ENCODE measurements at regions not wholly inside any gene's neighbourhood (a gene's known extent, or its start where the extent isn't known, plus 50 kb on each side); places are given as distances from the start of the nearest gene placed in this dataset.

- no peak overlapping the region for H3K27ac ChIP-seq (ENCODE audit: insufficient read length, low read depth, low read length)
- no peak overlapping the region for H4K5ac ChIP-seq (ENCODE audit: insufficient read length, low read depth, low read length)
- H3K27ac Mint-ChIP-seq, result no peak overlapping the region
- no peak overlapping the region for H2BK20ac ChIP-seq (ENCODE audit: low read depth, low read length, poor library complexity, severe bottlenecking)
- no peak overlapping the region for H3K18ac ChIP-seq (ENCODE audit: insufficient read length, low read depth, low read length)
- H3K56ac ChIP-seq (ENCODE audit: insufficient read length, low read depth, low read length), result no peak overlapping the region
- H2BK15ac ChIP-seq (ENCODE audit: low read depth, low read length), result no peak overlapping the region
- peaks cover 8% of the 10 kb centered on the region for H3K27me3 Mint-ChIP-seq (ENCODE audit: low read depth)
- no peaks in the 10 kb centered on the region for H3K4me1 Mint-ChIP-seq
- H3K4ac ChIP-seq (ENCODE audit: low read depth, low read length), result no peak overlapping the region
- H2AK5ac ChIP-seq (ENCODE audit: insufficient read length, low read length), result no peak overlapping the region
- H4K91ac ChIP-seq (ENCODE audit: insufficient read length, low read depth, low read length), result no peak overlapping the region
- H4K8ac ChIP-seq (replicated peaks; ENCODE audit: insufficient read length, low read depth, low read length), result no peak overlapping the region
- no peak overlapping the region for H3K23ac ChIP-seq (ENCODE audit: insufficient read length, low read depth, low read length)
- no peak overlapping the region for H3K14ac ChIP-seq (ENCODE audit: insufficient read depth, low read length)
- H2BK120ac ChIP-seq (ENCODE audit: low read depth, low read length, poor library complexity, severe bottlenecking), result no peak overlapping the region
- no peak for DNase-seq
- no peaks in the 10 kb centered on the region for H3K79me1 ChIP-seq (ENCODE audit: insufficient read depth, low read depth, low read length, poor library complexity, severe bottlenecking)
- H3K9me3 Mint-ChIP-seq, result peaks cover 24 to 37% of the 10 kb centered on the region in 2 experiments
- H3K23me2 ChIP-seq (ENCODE audit: insufficient read length, low read depth, low read length, poor library complexity, severe bottlenecking), result no peaks in the 10 kb centered on the region
- H3K4me2 ChIP-seq (ENCODE audit: insufficient read depth, insufficient read length, low read length), result no peak overlapping the region
- peaks cover 2 to 31% (median 23%) of the 10 kb centered on the region in 3 experiments for H3K36me3 Mint-ChIP-seq (ENCODE audit: insufficient read depth in 1 of 3, low read depth in 3 of 3)
- H3K4me1 ChIP-seq (ENCODE audit: insufficient read depth, low read length), result no peaks in the 10 kb centered on the region
- H2AFZ ChIP-seq (ENCODE audit: low read length), result no peak overlapping the region
- H4K20me1 ChIP-seq (ENCODE audit: control insufficient read depth, insufficient read depth, insufficient read length), result no peaks in the 10 kb centered on the region
- H2BK5ac ChIP-seq (ENCODE audit: insufficient read length, low read length), result no peak overlapping the region
- H3K9me3 ChIP-seq (ENCODE audit: control insufficient read depth, low read depth, low read length), result peaks cover 16% of the 10 kb centered on the region
- no peaks in the 10 kb centered on the region for H3K27me3 ChIP-seq (ENCODE audit: insufficient read depth, low read length)
- no peak overlapping the region for H2BK12ac ChIP-seq (ENCODE audit: insufficient read length, low read depth, low read length)
- H3K79me2 ChIP-seq (ENCODE audit: insufficient read depth, low read length), result no peaks in the 10 kb centered on the region
- no peak overlapping the region for H3K9ac ChIP-seq (ENCODE audit: extremely low read depth, insufficient read length, low read length)
- H3K4me3 Mint-ChIP-seq, result no peak overlapping the region
- TF ChIP-seq CTCF (conservative IDR thresholded peaks at IDR 0.05), result no peak
- WGBS (ENCODE audit: extremely low coverage, insufficient read length, low lambda C conversion rate), result no CpG with 5 or more reads among the region's 1 CpG
- no peak overlapping the region for H3T11ph ChIP-seq (ENCODE audit: low read length)
Measured at GRCh38 chr10:95125582-95125981, 56.3 kb upstream of the CYP2C8 start.

All from H9 (cell line).